NCI-H345 (cell line): ENCODE measurements at regions not wholly inside any gene's neighbourhood (a gene's known extent, or its start where the extent isn't known, plus 50 kb on each side); places are given as distances from the start of the nearest gene placed in this dataset.

Experiments
- DNase-seq: peaks from one replicate; lab custom pipeline; 2025; lab: John Stamatoyannopoulos, UW

- DNase-seq = no peak
These were observed 308.5 kb downstream of the PLK2 start for GRCh38 chr5:58151414-58151813.

DNA sequence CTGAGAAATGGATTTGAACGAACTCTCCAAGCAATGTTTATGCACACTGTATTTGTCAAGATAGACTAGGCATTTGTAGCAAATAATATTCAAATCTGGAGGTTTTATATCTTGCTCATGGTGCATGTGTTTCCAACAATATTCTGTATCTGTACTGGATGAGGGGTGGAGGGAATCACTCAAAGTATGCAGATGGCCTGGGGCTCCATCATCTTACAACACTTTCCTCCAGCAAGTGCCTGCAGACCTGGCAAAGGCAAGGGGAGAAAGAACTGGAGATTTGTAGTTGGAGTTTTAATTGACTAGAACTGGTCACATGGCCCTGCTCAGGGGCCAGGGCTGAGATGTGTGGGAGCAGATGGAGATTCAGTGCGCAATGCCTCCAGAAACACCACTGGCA lies 309.0 kb downstream of the PLK2 start:
- DNase-seq = no peak

GRCh38 chr5:58149746-58150145 lies 310.1 kb downstream of the PLK2 start:
- DNase-seq = no peak

DNA sequence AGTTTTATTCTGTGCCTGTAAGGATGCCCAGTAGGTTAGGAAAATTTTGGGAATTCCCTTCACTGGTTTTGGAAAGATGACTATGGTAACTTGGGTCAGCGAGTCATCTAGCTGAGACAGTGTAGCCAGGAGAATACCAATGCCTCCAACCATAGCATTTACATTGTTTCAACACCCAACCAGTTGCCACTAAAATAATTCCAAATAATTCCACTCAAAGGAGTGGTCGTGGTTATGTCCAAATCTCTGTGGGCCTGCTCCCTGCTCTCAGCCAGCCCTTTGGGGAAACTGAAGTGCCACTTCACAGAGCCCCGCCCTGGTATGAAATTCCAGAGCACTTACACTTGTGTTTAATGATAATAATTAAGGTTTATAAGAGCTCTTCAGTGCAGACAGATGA lies 310.5 kb downstream of the PLK2 start:
- DNase-seq = no peak

DNA sequence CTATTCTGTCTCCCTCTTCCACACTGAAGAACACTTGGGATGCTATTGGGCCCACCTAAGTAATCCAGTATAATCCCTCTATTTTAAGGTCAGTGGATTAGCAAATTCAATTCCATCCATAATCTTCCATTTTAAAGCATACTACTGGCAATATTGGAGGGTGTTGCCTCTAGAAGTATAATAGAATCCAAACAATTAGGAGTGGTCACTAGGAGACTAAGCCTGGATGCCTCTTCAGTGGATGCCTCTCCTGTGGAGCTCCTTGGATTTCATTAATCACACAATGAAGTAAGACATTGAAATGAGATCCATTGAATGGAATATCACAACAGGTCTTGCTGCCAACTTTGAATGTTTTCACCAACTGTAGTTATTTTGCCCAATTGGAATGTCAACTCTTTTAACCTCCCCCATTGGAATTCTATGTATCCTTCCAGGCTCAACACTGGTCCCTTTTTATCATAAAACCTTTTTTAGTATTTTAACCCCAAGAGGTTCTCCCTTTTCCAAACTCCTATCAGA lies 311.6 kb downstream of the PLK2 start:
- DNase-seq = no peak

DNA sequence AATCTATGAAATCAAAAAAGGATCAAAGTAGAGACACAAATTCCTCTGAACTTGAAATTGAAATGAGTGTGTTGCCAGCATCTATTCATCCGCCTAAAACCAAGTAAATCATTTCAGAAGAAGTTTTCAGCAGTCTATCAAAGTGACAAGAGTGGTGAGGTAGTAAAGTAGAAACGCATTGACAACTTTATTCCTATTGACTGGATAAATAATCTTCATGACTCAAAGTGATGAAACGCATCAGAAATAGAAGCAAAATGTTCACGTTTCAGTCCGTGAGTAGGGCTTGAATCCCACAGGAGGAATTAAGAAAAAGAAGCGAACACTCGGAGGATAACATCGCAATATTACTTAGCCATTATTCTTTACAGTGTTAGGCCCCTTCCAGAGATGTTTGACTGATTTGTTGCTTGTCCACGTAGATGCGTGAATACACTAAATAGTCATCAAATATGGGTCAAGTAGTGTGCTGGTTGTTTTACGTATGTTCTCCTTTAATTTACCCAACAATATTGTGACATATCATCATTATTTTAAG lies 314.4 kb downstream of the PLK2 start:
- DNase-seq = no peak

- DNase-seq = no peak
These were observed 316.2 kb downstream of the PLK2 start for GRCh38 chr5:58143727-58144126.

GRCh38 chr5:58143181-58143580 lies 316.7 kb downstream of the PLK2 start:
- no peak for DNase-seq

DNA sequence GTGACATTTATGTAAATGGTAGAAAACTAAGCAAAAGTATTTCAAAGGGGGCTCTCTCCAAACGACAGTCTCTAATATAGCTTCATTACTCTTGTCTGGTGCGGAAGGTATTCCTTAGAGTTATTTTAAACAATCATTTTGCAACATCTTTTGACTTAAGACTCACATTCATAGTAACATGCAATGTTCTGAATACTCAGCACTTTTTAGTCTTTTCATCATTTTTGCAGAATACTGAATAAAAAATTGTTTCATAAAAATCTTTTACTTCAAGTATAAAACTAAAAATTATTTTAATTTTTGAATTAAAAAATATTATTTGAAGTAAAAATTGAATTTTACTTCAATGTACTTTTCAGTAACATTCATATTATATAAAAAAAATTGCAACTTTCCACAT lies 321.1 kb downstream of the PLK2 start:
- no peak for DNase-seq

- DNase-seq = no peak
These were observed 323.5 kb downstream of the PLK2 start for GRCh38 chr5:58136406-58136805.

DNA sequence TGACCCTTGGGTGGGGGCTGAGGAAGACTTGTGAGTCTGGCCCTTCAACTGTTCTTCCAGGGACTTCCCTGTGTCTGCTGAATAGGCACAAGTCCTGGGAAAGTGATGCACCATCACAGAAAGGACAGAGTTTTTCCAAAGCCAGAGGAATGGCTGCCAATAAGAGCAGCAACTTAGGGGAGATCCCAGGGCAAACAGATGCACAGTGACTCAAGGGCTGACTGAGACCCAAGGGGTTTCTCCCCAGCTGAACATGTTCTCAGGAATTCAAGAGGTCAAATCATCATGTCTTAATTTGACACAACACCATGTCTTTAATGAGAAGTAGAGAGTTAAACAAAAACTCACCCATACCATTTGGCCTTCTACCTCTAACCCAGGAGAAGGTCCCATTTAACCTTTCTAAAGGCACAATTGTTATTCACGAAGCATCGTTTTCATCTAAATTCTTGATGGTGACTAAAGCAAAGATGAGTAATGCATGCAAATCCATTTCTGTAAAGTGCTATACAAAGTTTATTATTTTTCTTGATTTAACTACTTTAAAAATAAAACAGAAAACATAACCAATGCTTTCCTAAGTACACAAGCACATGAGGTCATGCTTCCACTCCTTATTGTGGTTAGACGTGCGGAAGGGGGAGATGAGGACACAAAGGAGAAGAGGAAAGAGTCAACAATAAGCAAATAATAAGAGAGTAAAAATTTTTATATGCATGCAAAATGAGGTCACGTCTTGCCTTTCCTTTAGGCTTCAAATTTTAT lies 324.1 kb downstream of the PLK2 start:
- no peak for DNase-seq

DNA sequence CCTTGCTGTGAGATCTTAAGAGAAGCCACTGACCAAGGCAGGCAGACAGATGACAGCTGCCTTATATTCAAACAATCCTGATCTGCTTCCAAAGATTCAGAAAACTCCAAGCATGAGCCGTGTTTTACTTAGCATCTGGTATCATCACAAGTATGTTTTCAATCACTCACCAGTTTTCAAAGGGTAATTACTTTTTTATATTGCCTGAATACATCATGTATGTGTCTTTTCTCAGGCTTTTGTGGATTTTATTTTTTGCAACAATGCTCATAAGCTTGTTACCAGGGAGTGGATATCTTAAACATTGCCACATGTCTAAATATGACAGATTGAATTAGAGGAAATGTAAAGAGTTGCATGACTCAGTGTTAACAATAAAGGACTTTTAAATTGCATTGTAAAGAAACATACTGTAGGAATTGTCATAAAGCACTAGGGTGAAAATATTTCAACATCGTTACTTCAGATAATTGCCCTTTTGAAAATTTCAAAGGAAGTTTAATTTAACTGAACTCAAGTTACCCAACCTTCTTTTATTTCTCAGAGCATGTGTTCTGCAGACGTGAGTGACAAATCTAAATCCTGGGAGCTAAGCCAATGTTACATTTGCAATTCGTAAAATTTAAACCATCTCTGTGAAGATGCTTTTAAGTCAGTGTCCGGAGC lies 326.1 kb downstream of the PLK2 start:
- DNase-seq = no peak

- DNase-seq = no peak
These were observed 326.7 kb downstream of the PLK2 start for GRCh38 chr5:58133216-58133615.

DNA sequence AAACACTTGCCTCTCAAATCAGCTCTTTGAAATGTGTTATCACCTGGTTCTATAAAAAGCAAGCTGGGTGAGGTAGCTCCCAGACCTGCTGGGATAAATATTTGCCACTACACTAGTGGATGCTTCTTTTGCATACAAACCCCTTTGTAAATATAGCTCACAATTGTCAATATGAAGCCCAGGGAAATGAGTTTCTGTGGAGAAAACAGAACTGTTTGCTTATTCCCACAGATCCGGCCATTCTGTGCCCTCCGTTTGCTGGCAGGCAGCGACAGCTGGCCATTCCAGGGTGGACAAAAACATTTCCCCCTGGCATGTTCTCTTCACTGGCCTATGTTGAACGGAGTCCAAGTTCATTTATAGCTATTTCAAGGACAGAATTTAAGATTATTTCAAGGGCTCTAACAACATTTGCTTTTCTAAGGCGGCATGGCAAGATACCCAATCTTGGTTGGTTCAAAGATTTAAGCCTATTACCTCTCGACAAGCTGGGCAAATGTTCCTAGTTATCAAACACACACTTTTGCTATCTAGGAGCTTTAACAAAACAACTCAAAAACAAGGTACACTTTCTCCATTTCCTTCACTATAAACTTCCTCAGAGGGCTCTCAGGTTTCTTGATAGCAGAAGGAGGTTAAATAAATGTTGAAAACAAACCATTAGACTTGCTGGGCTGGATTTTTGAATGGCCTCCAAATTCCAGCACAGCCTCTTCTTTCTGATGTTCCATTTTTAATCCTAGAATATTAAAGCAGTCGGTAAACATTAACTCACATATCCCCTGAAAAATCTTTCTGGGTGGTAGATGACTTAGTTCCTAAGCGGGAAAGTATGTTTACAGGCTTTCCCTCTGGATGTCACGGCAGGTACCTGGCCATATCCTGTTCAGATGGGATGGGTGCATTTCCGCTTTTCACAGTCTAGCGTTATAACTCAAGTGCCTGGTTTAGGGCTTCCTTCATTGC lies 332.3 kb downstream of the PLK2 start:
- DNase-seq = peak; percentile 69

- DNase-seq = no peak
These were observed 336.4 kb downstream of the PLK2 start for GRCh38 chr5:58123501-58123900.

DNA sequence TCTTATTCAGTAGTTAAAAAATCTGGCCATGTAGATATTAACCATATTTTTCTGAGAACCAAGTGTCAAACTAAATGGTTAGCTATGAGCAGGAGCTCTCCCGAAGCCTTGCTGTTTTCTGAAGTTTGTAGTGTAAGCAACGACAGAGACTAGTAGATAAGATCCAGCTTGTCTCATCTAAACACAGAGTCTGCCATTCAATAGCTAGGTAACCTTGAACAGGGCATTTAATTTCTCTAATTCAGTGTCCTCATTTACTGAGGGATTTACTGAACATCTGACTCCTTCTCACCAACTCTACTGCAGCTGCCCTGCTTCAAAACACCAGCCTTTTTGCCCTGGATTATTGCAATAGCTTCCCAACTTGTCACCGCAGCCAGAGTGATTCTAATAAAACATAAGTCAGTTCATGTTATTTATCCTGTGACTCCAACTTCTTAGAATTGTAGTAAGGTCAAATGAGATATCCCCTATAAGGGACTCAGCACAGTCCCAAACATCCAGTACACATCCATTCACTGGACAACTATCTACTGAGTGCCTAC lies 337.0 kb downstream of the PLK2 start:
- DNase-seq = no peak

DNA sequence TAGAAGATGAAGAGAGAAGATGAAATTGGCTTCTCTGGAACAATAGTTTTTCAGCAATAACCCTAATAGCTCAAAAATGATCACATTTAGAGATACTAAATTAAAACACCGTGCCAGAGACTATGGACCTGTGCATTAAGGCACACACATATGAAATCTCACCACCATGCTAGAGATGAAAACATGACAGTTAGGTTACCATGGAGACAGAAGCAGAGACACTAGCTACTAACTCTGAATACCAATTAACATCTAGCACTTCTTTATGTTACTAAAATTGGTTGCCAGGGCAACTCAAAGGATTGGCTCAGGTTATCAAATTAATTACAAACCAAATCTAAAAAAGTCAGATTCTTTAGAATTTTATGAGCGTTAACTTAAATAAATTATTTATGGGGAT lies 337.7 kb downstream of the PLK2 start:
- no peak for DNase-seq

DNA sequence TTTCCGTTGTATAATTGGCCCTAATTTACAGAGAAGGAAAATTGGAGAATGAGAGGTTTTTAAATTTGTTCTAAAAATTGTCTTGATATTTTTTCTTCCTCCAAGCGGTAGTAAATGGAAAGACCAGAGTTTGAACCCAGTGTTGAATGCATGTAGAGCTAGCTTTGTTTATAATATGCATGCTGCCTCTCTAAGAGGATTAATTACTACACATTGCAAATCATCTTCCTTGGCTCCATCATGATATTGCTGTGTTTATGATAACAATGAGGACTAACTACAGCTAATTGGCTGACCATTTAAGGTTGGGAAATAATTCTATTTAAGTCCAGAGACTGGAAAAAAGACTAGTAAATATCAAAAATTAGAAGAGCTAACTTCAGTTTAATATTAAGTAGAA lies 338.5 kb downstream of the PLK2 start:
- DNase-seq = no peak

DNA sequence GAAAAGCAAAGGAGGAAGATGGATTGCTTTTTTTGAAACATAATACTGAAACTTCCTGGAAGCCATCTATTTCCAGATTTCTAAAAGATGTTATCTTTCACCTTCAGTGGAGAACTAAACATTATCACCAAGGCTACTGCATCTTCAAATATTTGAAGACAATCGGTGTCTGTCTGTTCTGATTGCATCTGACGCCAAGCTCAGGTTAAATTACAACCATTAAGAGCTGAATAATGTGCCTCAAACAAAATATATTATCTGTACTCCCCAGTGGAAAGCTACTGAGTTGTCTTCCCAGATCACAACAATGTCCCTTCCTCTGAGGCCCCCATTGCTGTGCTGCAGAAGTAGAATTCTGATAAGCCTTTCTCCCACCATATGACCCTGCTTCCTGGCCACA lies 342.3 kb downstream of the PLK2 start:
- DNase-seq = no peak

GRCh38 chr5:58116346-58116745 lies 343.5 kb downstream of the PLK2 start:
- no peak for DNase-seq

DNA sequence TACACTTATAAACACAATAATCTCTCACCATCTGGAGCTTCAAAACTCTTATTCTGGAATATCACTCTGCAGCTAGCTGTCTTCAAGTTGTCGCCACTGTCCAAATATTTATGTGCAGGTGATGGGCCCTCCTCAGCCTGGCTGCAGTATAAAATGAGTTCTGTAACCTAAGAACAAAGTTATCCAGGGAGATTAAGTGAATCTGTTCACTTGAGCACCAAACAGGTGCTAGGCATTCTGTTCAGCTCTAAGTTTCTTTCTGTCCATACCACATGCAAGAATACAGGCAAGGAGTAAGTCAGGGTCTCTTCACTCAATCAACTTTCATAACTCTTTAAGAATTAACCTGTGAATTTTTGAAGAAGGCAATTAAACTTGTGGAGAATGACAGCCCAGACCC lies 344.1 kb downstream of the PLK2 start:
- no peak for DNase-seq

GRCh38 chr5:58114324-58114723 lies 345.6 kb downstream of the PLK2 start:
- DNase-seq = no peak
